ENCODE measurements at regions not wholly inside any gene's neighbourhood (a gene's known extent, or its start where the extent isn't known, plus 50 kb on each side); places are given as distances from the start of the nearest gene placed in this dataset.

DNA sequence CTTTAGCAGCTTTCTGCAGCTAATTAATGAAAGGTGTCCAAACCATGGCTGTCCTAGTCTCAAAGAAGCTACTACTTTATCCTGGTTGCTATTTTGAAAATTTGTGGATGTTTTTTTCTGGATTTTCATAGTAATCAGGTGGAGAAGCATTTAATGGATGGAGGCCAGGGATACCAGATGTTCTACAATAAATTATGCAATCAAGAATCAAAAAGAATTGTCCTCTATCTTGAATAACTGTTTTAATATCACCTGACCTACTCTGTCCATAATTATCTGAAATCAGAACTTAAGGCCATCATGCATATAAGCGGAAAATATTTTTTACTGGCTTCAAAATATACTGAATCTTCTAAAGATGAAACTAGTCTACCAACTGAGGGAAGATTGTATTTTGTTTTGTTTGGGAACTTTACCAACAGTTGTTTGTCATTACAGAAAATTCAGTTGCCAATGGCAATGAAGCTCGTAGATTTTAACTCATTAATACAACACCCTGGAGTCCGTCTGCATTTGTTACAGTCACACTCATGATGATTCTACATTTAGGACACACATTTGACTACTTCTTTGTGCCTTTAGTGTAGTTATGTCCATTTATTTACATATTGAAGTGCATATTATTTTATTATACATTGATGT lies 762.3 kb upstream of the GRM7 start:
- no peak overlapping the region for H3K27ac ChIP-seq (replicated peaks)
- no peaks in the 10 kb centered on the region for H3K27me3 ChIP-seq (ENCODE audit: low read depth)
- TF ChIP-seq, protein P1, sequence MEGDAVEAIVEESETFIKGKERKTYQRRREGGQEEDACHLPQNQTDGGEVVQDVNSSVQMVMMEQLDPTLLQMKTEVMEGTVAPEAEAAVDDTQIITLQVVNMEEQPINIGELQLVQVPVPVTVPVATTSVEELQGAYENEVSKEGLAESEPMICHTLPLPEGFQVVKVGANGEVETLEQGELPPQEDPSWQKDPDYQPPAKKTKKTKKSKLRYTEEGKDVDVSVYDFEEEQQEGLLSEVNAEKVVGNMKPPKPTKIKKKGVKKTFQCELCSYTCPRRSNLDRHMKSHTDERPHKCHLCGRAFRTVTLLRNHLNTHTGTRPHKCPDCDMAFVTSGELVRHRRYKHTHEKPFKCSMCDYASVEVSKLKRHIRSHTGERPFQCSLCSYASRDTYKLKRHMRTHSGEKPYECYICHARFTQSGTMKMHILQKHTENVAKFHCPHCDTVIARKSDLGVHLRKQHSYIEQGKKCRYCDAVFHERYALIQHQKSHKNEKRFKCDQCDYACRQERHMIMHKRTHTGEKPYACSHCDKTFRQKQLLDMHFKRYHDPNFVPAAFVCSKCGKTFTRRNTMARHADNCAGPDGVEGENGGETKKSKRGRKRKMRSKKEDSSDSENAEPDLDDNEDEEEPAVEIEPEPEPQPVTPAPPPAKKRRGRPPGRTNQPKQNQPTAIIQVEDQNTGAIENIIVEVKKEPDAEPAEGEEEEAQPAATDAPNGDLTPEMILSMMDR (IDR thresholded peaks at IDR 0.05; ENCODE audit: borderline replicate concordance), result no peak
- peaks cover 9% of the 10 kb centered on the region for H3K9me3 ChIP-seq (replicated peaks)
- H3K36me3 ChIP-seq, result no peaks in the 10 kb centered on the region
- no peak for DNase-seq
- no peak overlapping the region for H3K4me3 ChIP-seq
- H3K4me1 ChIP-seq, result no peaks in the 10 kb centered on the region
- intact Hi-C loops (cut with micrococcal nuclease), result no loop called here

DNA sequence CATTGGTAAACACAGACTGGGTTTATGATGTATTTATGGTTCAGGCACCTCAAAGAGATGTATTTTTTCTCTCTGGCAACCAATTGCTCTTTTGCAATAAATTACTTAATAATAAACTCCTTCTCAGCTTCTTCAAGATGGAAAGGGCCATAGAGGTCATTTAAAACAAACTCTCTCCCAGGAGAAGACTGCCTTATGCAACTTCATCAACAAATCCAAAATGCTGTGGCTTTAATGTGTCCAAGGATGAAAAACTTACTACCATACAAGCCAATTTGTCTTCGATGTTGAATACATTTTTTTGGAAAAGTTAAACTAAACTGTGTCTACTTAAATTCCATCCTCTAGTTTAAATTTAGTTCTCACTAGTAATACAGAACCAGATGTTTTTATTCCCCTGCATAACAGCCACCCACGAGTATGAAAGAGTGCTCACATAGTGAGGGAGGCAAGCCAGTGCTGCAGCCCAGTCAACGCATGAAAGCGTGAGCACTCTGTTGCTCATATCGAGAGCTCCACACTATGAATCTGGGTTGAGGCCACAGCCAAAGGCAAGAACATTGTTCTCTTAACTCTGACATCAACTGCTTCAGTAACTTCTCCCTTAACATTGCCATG lies 761.3 kb upstream of the GRM7 start:
- Histone ChIP-seq H3K4me3 (no peak overlapping the region), H3K36me3 (no peaks in the 10 kb centered on the region), H3K4me1 (no peaks in the 10 kb centered on the region), H3K9me3 (replicated peaks) (peaks cover 9% of the 10 kb centered on the region), H3K27ac (replicated peaks) (no peak overlapping the region), H3K27me3 (ENCODE audit: low read depth) (no peaks in the 10 kb centered on the region)
- TF ChIP-seq, protein P1 (IDR thresholded peaks at IDR 0.05; ENCODE audit: borderline replicate concordance), result no peak
- no peak for DNase-seq
- intact Hi-C loops (cut with micrococcal nuclease), result no loop called here

DNA sequence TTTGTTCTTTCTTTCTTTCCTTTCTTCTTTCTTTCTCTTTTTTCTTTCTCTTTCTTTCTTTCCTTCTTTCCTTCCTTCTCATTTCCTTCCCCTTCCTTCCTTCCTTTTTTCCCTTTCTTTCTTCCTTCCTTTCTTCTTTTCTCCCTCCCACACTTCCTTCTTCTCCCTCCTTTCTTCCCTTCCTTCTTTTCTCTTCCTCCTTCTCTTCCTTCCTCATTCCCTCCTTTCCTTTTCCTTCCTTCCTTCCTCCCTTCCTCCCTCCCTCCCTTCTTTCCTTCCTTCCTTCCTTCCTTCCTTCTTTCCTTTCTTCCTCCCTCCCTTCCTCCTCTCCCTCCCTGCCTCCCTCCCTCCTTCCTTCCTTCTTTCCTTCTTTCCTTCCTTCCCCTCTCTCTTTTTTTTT lies 755.7 kb upstream of the GRM7 start:
- intact Hi-C loops (cut with micrococcal nuclease), result no loop called here
- no peaks in the 10 kb centered on the region for H3K27me3 ChIP-seq (ENCODE audit: low read depth)
- TF ChIP-seq, protein P1 (IDR thresholded peaks at IDR 0.05; ENCODE audit: borderline replicate concordance), result no peak

DNA sequence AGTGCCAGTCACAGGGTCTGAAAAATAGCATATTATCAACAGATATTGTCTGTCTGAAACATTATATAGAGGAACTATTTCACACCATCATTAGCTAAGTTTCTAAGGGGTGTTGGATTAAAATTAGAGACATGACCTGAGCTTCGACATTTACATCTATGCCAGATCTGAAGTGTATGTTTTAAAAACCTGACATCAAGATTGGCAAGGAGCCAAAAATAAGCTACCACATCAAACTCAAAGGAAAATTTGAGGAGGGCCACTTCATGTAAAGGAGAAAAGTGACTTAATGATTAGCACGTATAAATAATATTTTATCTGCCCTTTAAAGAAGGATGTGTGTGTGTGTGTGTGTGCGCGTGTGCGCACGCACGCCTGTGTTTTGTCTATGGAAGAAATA lies 752.0 kb upstream of the GRM7 start:
- no peaks in the 10 kb centered on the region for H3K27me3 ChIP-seq (ENCODE audit: low read depth)
- TF ChIP-seq, protein P1 (IDR thresholded peaks at IDR 0.05; ENCODE audit: borderline replicate concordance), result no peak
- intact Hi-C loops (cut with micrococcal nuclease), result no loop called here
- H3K27ac ChIP-seq (replicated peaks), result no peak overlapping the region
- H3K4me3 ChIP-seq, result no peak overlapping the region
- H3K9me3 ChIP-seq (replicated peaks), result peaks cover 8% of the 10 kb centered on the region
- DNase-seq, result no peak
- H3K4me1 ChIP-seq, result no peaks in the 10 kb centered on the region
- H3K36me3 ChIP-seq, result no peaks in the 10 kb centered on the region

More for the DNA sequence above, 755.7 kb upstream of the GRM7 start:
- Histone ChIP-seq H3K36me3 (no peaks in the 10 kb centered on the region), H3K4me3 (no peak overlapping the region), H3K9me3 (replicated peaks) (peaks cover 8% of the 10 kb centered on the region), H3K27ac (replicated peaks) (no peak overlapping the region), H3K4me1 (no peaks in the 10 kb centered on the region)
- no peak for DNase-seq

DNA sequence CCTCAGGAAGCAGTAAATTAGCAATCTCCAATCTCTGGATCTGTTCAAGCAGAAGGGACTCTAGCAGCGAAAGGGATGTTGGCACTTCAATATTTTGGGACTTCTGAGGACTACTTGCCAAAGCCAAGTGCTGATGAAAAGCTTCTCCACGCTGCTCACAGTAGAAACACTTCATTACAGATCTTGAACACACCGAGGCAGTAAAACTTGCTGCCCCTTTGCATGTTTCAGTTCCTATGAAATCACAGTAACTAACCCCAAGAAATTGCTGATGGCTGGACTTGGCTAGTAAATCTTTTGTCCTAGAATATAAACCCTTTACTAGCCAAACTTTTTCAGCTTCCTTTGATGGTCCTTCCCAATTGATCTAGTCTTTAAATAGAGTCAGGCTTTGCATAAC lies 750.5 kb upstream of the GRM7 start:
- Histone ChIP-seq H3K27me3 (ENCODE audit: low read depth) (no peaks in the 10 kb centered on the region), H3K4me1 (no peaks in the 10 kb centered on the region), H3K36me3 (no peaks in the 10 kb centered on the region), H3K9me3 (replicated peaks) (peaks cover 7% of the 10 kb centered on the region), H3K4me3 (no peak overlapping the region), H3K27ac (replicated peaks) (no peak overlapping the region)
- intact Hi-C loops (cut with micrococcal nuclease), result no loop called here
- DNase-seq, result no peak
- TF ChIP-seq, protein P1 (IDR thresholded peaks at IDR 0.05; ENCODE audit: borderline replicate concordance), result no peak

Data from left ventricle myocardium inferior (tissue), 1 donor.